ENCODE measurements at regions not wholly inside any gene's neighbourhood (a gene's known extent, or its start where the extent isn't known, plus 50 kb on each side); places are given as distances from the start of the nearest gene placed in this dataset.

- no peak overlapping the region for H3K4me3 ChIP-seq (ENCODE audit: low read length)
- H3K9me3 ChIP-seq (replicated peaks; ENCODE audit: low read length): no peaks in the 10 kb centered on the region
- no peaks in the 10 kb centered on the region for H3K27me3 ChIP-seq (ENCODE audit: control insufficient read depth, insufficient read depth, low read length)
- no peak overlapping the region for H3K9ac ChIP-seq (ENCODE audit: low read depth, low read length)
- H3K4me1 ChIP-seq (ENCODE audit: control insufficient read depth, insufficient read depth, low read length): peaks cover 61% of the 10 kb centered on the region
- H3K36me3 ChIP-seq (ENCODE audit: insufficient read depth, low read length): peaks cover 5% of the 10 kb centered on the region
- no peak overlapping the region for H3K4me2 ChIP-seq (ENCODE audit: low read length)
These were observed 74.1 kb upstream of the WNT7B start for GRCh38 chr22:46050916-46051614.

- peaks cover 61% of the 10 kb centered on the region for H3K4me1 ChIP-seq (ENCODE audit: control insufficient read depth, insufficient read depth, low read length)
- no peaks in the 10 kb centered on the region for H3K27me3 ChIP-seq (ENCODE audit: control insufficient read depth, insufficient read depth, low read length)
These were observed 74.7 kb upstream of the WNT7B start for GRCh38 chr22:46051646-46052045.

GRCh38 chr22:46052331-46052771 is 75.4 kb upstream of the WNT7B start:
- Histone ChIP-seq H3K27me3 (ENCODE audit: control insufficient read depth, insufficient read depth, low read length) (no peaks in the 10 kb centered on the region), H3K4me1 (ENCODE audit: control insufficient read depth, insufficient read depth, low read length) (peaks cover 64% of the 10 kb centered on the region), H3K9me3 (replicated peaks; ENCODE audit: low read length) (no peaks in the 10 kb centered on the region), H3K36me3 (ENCODE audit: insufficient read depth, low read length) (peaks cover 7% of the 10 kb centered on the region), H3K4me3 (ENCODE audit: low read length) (peak overlapping the region; percentile 71), H3K4me2 (ENCODE audit: low read length) (peak overlapping the region; percentile 99), H3K9ac (ENCODE audit: low read depth, low read length) (peak overlapping the region; percentile 82)

More at GRCh38 chr22:46051646-46052045, 74.7 kb upstream of the WNT7B start:
- peak overlapping the region; percentile 82 for H3K9ac ChIP-seq (ENCODE audit: low read depth, low read length)
- no peaks in the 10 kb centered on the region for H3K9me3 ChIP-seq (replicated peaks; ENCODE audit: low read length)
- peaks cover 5% of the 10 kb centered on the region for H3K36me3 ChIP-seq (ENCODE audit: insufficient read depth, low read length)
- H3K4me2 ChIP-seq (ENCODE audit: low read length): no peak overlapping the region
- H3K4me3 ChIP-seq (ENCODE audit: low read length): no peak overlapping the region

- Histone ChIP-seq H3K9me3 (replicated peaks; ENCODE audit: low read length) (no peaks in the 10 kb centered on the region), H3K4me2 (ENCODE audit: low read length) (peak overlapping the region; percentile 99), H3K36me3 (ENCODE audit: insufficient read depth, low read length) (peaks cover 13% of the 10 kb centered on the region), H3K4me3 (ENCODE audit: low read length) (peak overlapping the region; percentile 71), H3K27me3 (ENCODE audit: control insufficient read depth, insufficient read depth, low read length) (no peaks in the 10 kb centered on the region), H3K4me1 (ENCODE audit: control insufficient read depth, insufficient read depth, low read length) (peaks cover 64% of the 10 kb centered on the region), H3K9ac (ENCODE audit: low read depth, low read length) (peak overlapping the region; percentile 82)
These were observed 76.0 kb upstream of the WNT7B start for GRCh38 chr22:46052801-46053562.

- H3K9me3 ChIP-seq (replicated peaks; ENCODE audit: low read length): no peaks in the 10 kb centered on the region
- peak overlapping the region; percentile 99 for H3K4me2 ChIP-seq (ENCODE audit: low read length)
- H3K27me3 ChIP-seq (ENCODE audit: control insufficient read depth, insufficient read depth, low read length): no peaks in the 10 kb centered on the region
- H3K4me1 ChIP-seq (ENCODE audit: control insufficient read depth, insufficient read depth, low read length): peaks cover 63% of the 10 kb centered on the region
- H3K36me3 ChIP-seq (ENCODE audit: insufficient read depth, low read length): peaks cover 14% of the 10 kb centered on the region
- H3K4me3 ChIP-seq (ENCODE audit: low read length): peak overlapping the region; percentile 87
- peak overlapping the region; percentile 94 for H3K9ac ChIP-seq (ENCODE audit: low read depth, low read length)
These were observed 76.7 kb upstream of the WNT7B start for GRCh38 chr22:46053563-46054090.

- H3K9me3 ChIP-seq (replicated peaks; ENCODE audit: low read length): no peaks in the 10 kb centered on the region
- peak overlapping the region; percentile 99 for H3K4me2 ChIP-seq (ENCODE audit: low read length)
- H3K27me3 ChIP-seq (ENCODE audit: control insufficient read depth, insufficient read depth, low read length): no peaks in the 10 kb centered on the region
- H3K9ac ChIP-seq (ENCODE audit: low read depth, low read length): peak overlapping the region; percentile 94
- H3K36me3 ChIP-seq (ENCODE audit: insufficient read depth, low read length): peaks cover 14% of the 10 kb centered on the region
- H3K4me1 ChIP-seq (ENCODE audit: control insufficient read depth, insufficient read depth, low read length): peaks cover 70% of the 10 kb centered on the region
- peak overlapping the region; percentile 87 for H3K4me3 ChIP-seq (ENCODE audit: low read length)
These were observed 77.4 kb upstream of the WNT7B start for GRCh38 chr22:46054091-46055073.

GRCh38 chr22:46055181-46055875 is 78.4 kb upstream of the WNT7B start:
- Histone ChIP-seq H3K4me1 (ENCODE audit: control insufficient read depth, insufficient read depth, low read length) (peaks cover 78% of the 10 kb centered on the region), H3K36me3 (ENCODE audit: insufficient read depth, low read length) (peaks cover 14% of the 10 kb centered on the region), H3K9me3 (replicated peaks; ENCODE audit: low read length) (no peaks in the 10 kb centered on the region), H3K27me3 (ENCODE audit: control insufficient read depth, insufficient read depth, low read length) (no peaks in the 10 kb centered on the region), H3K9ac (ENCODE audit: low read depth, low read length) (peak overlapping the region; percentile 94), H3K4me3 (ENCODE audit: low read length) (peak overlapping the region; percentile 87), H3K4me2 (ENCODE audit: low read length) (peak overlapping the region; percentile 99)

GRCh38 chr22:46055911-46056545 is 79.1 kb upstream of the WNT7B start:
- Histone ChIP-seq H3K4me3 (ENCODE audit: low read length) (peak overlapping the region; percentile 87), H3K9ac (ENCODE audit: low read depth, low read length) (peak overlapping the region; percentile 94), H3K9me3 (replicated peaks; ENCODE audit: low read length) (no peaks in the 10 kb centered on the region), H3K36me3 (ENCODE audit: insufficient read depth, low read length) (peaks cover 14% of the 10 kb centered on the region), H3K27me3 (ENCODE audit: control insufficient read depth, insufficient read depth, low read length) (no peaks in the 10 kb centered on the region), H3K4me2 (ENCODE audit: low read length) (peak overlapping the region; percentile 99), H3K4me1 (ENCODE audit: control insufficient read depth, insufficient read depth, low read length) (peaks cover 85% of the 10 kb centered on the region)

GRCh38 chr22:46056546-46057245 is 79.7 kb upstream of the WNT7B start:
- Histone ChIP-seq H3K27me3 (ENCODE audit: control insufficient read depth, insufficient read depth, low read length) (no peaks in the 10 kb centered on the region), H3K9ac (ENCODE audit: low read depth, low read length) (peak overlapping the region; percentile 94), H3K4me1 (ENCODE audit: control insufficient read depth, insufficient read depth, low read length) (peaks cover 83% of the 10 kb centered on the region), H3K4me2 (ENCODE audit: low read length) (peak overlapping the region; percentile 99), H3K36me3 (ENCODE audit: insufficient read depth, low read length) (peaks cover 8% of the 10 kb centered on the region), H3K9me3 (replicated peaks; ENCODE audit: low read length) (no peaks in the 10 kb centered on the region), H3K4me3 (ENCODE audit: low read length) (peak overlapping the region; percentile 87)

Data from skeletal muscle satellite cell (primary cell).